Loucy (cell line): ENCODE measurements at regions not wholly inside any gene's neighbourhood (a gene's known extent, or its start where the extent isn't known, plus 50 kb on each side); places are given as distances from the start of the nearest gene placed in this dataset.

ENCODE experiments used
- H2AFZ ChIP-seq: fragments of 200-600 bp; sonication (generic); 2 replicates; pipeline ENCODE4 v1.6.0; 2016; ENCODE audit warnings: antibody characterized with exemption, mild to moderate bottlenecking, low read length, moderate library complexity
- H3F3A ChIP-seq: fragments of 200-600 bp; 2 replicates; pipeline ENCODE4 v1.6.0; 2016; ENCODE audit warnings: antibody characterized with exemption, low read depth, mild to moderate bottlenecking
- H3K27me3 ChIP-seq: fragments of 200-600 bp; sonication (generic); 2 replicates; pipeline ENCODE4 v1.6.1; 2014; ENCODE audit warnings: low read length, mild to moderate bottlenecking; ENCODE audit not compliant: insufficient read depth, poor library complexity, severe bottlenecking
- H3K36me3 ChIP-seq: fragments of 200-600 bp; sonication (generic); 2 replicates; pipeline ENCODE4 v1.6.1; 2016; ENCODE audit warnings: low read length; ENCODE audit not compliant: insufficient read depth
- H3K4me1 ChIP-seq: fragments of 200-600 bp; sonication (generic); 2 replicates; pipeline ENCODE4 v1.5.1; 2014; ENCODE audit warnings: low read length, mild to moderate bottlenecking; ENCODE audit not compliant: insufficient read depth, poor library complexity, severe bottlenecking
- H3K4me2 ChIP-seq: fragments of 200-600 bp; sonication (generic); 2 replicates; pipeline ENCODE4 v1.6.0; 2014; ENCODE audit warnings: antibody characterized with exemption, low read length, low read depth, mild to moderate bottlenecking; ENCODE audit not compliant: poor library complexity, severe bottlenecking
- H3K4me3 ChIP-seq: fragments of 200-600 bp; sonication (generic); 2 replicates; pipeline ENCODE4 v1.5.1; 2014; ENCODE audit warnings: low read length, mild to moderate bottlenecking, mixed read lengths; ENCODE audit not compliant: poor library complexity, severe bottlenecking
- H3K79me2 ChIP-seq: fragments of 200-600 bp; sonication (generic); 2 replicates; pipeline ENCODE4 v1.6.1; 2014; ENCODE audit warnings: low read length; ENCODE audit not compliant: insufficient read depth
- H3K9ac ChIP-seq: fragments of 200-600 bp; sonication (generic); 2 replicates; pipeline ENCODE4 v1.6.0; 2014; ENCODE audit warnings: mild to moderate bottlenecking, low read depth, low read length, moderate library complexity; ENCODE audit not compliant: poor library complexity, severe bottlenecking
- H3K9me2 ChIP-seq: fragments of 200-600 bp; sonication (generic); replicated peaks from 2 replicates; pipeline ENCODE4 v1.6.1; 2016; ENCODE audit warnings: low read depth, low read length, mixed read lengths
- H3K9me3 ChIP-seq: fragments of 200-600 bp; sonication (generic); 2 replicates; pipeline ENCODE4 v1.6.1; 2014; ENCODE audit warnings: mild to moderate bottlenecking, antibody characterized with exemption, low read length, low read depth; ENCODE audit not compliant: insufficient read depth
- H4K20me1 ChIP-seq: fragments of 200-600 bp; sonication (generic); 2 replicates; pipeline ENCODE4 v1.6.0; 2014; ENCODE audit warnings: antibody characterized with exemption, low read length, mild to moderate bottlenecking; ENCODE audit not compliant: insufficient read depth, poor library complexity, severe bottlenecking
- EZH2phosphoT487 ChIP-seq: fragments of 200-600 bp; IDR thresholded peaks from 2 replicates; pipeline ENCODE4 v1.6.1; 2018; ENCODE audit warnings: antibody characterized with exemption, mild to moderate bottlenecking, moderate library complexity, borderline replicate concordance
- TF ChIP-seq, protein P1 (sequence below): fragments of 200-600 bp; sonication (generic); conservative IDR thresholded peaks from 2 replicates; pipeline ENCODE4 v1.5.1; 2014; ENCODE audit warnings: mild to moderate bottlenecking, antibody characterized with exemption, low read length

DNA sequence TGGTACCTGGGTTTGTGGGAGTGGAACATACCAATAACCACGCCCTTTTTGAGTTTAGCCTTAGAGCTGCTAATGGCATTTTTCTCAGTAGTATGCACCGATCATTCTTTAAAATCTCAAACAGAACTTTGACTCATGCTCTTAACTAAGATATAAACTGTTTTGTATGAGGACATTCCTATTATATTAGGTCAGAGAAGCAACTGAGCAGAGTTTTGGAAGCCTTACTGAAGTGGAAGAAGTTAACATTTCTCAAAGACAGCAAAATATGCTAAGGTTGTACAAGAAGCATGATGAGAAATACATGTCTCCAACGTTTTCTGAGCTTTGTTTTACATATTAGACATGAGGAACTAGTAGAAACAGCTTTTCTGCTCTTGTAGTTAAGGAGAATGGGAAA, 819.2 kb downstream of the FSCB start:
- H4K20me1 ChIP-seq: no peaks in the 10 kb centered on the region
- H3K9me2 ChIP-seq: no peaks in the 10 kb centered on the region
- no peaks in the 10 kb centered on the region for H3F3A ChIP-seq
- no peak overlapping the region for H3K9ac ChIP-seq
- H3K4me1 ChIP-seq: no peaks in the 10 kb centered on the region
- no peaks in the 10 kb centered on the region for H3K79me2 ChIP-seq
- no peak overlapping the region for H2AFZ ChIP-seq
- H3K4me2 ChIP-seq: no peak overlapping the region
- no peak overlapping the region for H3K4me3 ChIP-seq
- no peaks in the 10 kb centered on the region for H3K9me3 ChIP-seq
- TF ChIP-seq EZH2phosphoT487: no peak
- TF ChIP-seq, protein P1, sequence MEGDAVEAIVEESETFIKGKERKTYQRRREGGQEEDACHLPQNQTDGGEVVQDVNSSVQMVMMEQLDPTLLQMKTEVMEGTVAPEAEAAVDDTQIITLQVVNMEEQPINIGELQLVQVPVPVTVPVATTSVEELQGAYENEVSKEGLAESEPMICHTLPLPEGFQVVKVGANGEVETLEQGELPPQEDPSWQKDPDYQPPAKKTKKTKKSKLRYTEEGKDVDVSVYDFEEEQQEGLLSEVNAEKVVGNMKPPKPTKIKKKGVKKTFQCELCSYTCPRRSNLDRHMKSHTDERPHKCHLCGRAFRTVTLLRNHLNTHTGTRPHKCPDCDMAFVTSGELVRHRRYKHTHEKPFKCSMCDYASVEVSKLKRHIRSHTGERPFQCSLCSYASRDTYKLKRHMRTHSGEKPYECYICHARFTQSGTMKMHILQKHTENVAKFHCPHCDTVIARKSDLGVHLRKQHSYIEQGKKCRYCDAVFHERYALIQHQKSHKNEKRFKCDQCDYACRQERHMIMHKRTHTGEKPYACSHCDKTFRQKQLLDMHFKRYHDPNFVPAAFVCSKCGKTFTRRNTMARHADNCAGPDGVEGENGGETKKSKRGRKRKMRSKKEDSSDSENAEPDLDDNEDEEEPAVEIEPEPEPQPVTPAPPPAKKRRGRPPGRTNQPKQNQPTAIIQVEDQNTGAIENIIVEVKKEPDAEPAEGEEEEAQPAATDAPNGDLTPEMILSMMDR: no peak
- no peaks in the 10 kb centered on the region for H3K27me3 ChIP-seq
- H3K36me3 ChIP-seq: no peaks in the 10 kb centered on the region

DNA sequence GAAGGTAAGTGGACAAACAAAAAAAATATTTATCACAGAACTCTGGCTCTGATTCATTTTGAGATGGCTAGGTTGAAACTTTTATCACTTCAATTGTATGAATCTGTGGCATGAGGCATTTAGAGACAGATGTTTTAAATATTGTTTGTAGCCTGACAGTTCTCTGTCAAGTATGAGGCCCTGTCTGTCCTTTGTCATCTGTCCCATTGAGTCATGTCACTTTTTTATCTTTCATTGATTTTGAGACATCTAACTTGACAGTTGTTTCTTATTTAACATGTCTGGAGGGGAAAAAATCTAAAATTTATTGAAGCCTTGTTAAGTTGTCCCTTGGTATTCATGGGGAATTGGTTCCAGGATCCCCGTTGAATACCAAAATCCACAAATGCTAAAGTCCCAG, 829.5 kb downstream of the FSCB start:
- no peaks in the 10 kb centered on the region for H4K20me1 ChIP-seq
- H3K9ac ChIP-seq: no peak overlapping the region
- H3K79me2 ChIP-seq: no peaks in the 10 kb centered on the region
- H3K9me3 ChIP-seq: no peaks in the 10 kb centered on the region
- no peaks in the 10 kb centered on the region for H3K36me3 ChIP-seq
- no peak overlapping the region for H3K4me3 ChIP-seq
- no peak overlapping the region for H3K4me2 ChIP-seq
- H3K4me1 ChIP-seq: no peaks in the 10 kb centered on the region
- H3K27me3 ChIP-seq: no peaks in the 10 kb centered on the region
- no peak for TF ChIP-seq EZH2phosphoT487
- TF ChIP-seq, protein P1: no peak
- no peaks in the 10 kb centered on the region for H3F3A ChIP-seq
- no peak overlapping the region for H2AFZ ChIP-seq
- 0 out of 2 replicates have a peak, but pooled peaks cover 5% of the 10 kb centered on the region for H3K9me2 ChIP-seq

DNA sequence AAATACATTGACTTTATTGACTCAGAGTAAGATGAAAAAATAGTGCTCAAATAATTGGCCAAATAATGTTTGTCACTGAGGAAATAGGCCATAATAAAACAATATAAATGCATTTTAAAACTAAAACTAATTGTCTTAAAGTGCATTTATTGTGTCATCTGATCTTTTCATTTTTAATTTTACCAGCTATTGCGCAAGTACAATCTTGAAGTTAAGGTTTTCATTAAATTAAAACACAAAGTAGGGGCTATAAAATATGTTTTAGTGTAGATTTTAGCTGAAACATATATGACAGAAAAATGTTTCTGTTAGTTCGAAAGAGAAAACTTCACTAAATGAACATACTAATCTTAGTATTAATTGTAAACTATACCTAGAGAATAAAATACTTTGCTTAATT, 832.8 kb downstream of the FSCB start:
- H3F3A ChIP-seq: no peaks in the 10 kb centered on the region

More for the DNA sequence above, 832.8 kb downstream of the FSCB start:
- TF ChIP-seq EZH2phosphoT487: no peak
- TF ChIP-seq, protein P1: no peak
- no peak overlapping the region for H2AFZ ChIP-seq
- no peaks in the 10 kb centered on the region for H3K4me1 ChIP-seq
- H3K27me3 ChIP-seq: no peaks in the 10 kb centered on the region
- H3K4me3 ChIP-seq: no peak overlapping the region
- no peak overlapping the region for H3K4me2 ChIP-seq
- no peaks in the 10 kb centered on the region for H3K9me3 ChIP-seq
- H3K79me2 ChIP-seq: no peaks in the 10 kb centered on the region
- no peaks in the 10 kb centered on the region for H3K36me3 ChIP-seq
- no peaks in the 10 kb centered on the region for H4K20me1 ChIP-seq
- no peak overlapping the region for H3K9ac ChIP-seq
- no peaks in the 10 kb centered on the region for H3K9me2 ChIP-seq
